HL-60 (cell line): ENCODE measurements at regions not wholly inside any gene's neighbourhood (a gene's known extent, or its start where the extent isn't known, plus 50 kb on each side); places are given as distances from the start of the nearest gene placed in this dataset.

Source experiments
- DNase-seq, 2 experiments: peaks; one replicate each; pipeline ENCODE4 v3.0.0-alpha.2; 2010 to 2020; ENCODE audit warnings: low read depth in 1 of 2, low spot score in 1 of 2
- H3K27ac ChIP-seq: fragments of 250-450 bp; sonication (Bioruptor Pico); replicated peaks from 2 replicates; pipeline ENCODE4 v1.5.1; 2020; ENCODE audit warnings: mild to moderate bottlenecking, moderate library complexity
- H3K27me3 ChIP-seq: fragments of 250-450 bp; sonication (Bioruptor Pico); 2 replicates; pipeline ENCODE4 v1.5.1; 2021; ENCODE audit warnings: mild to moderate bottlenecking, moderate library complexity; ENCODE audit not compliant: insufficient read depth, poor library complexity, severe bottlenecking
- H3K4me3 ChIP-seq: replicated peaks from 2 replicates; pipeline ENCODE4 v1.5.1; 2011; ENCODE audit warnings: mild to moderate bottlenecking, control low read depth, low read length; ENCODE audit not compliant: insufficient read depth
- GABPA ChIP-seq: IDR thresholded peaks from 2 replicates; pipeline ENCODE4 v1.6.1; 2012; ENCODE audit warnings: low read depth
- POLR2AphosphoS5 ChIP-seq: IDR thresholded peaks from 2 replicates; pipeline ENCODE4 v1.6.1; 2012; ENCODE audit warnings: low read depth
- SPI1 ChIP-seq: IDR thresholded peaks from 2 replicates; pipeline ENCODE4 v1.6.1; 2012; ENCODE audit warnings: low read depth, mild to moderate bottlenecking, borderline replicate concordance
- TF ChIP-seq, protein P1 (sequence below): IDR thresholded peaks from 2 replicates; pipeline ENCODE4 v1.6.1; 2012; ENCODE audit warnings: low read depth; ENCODE audit not compliant: insufficient replicate concordance
- TF ChIP-seq, protein P2 (sequence below): IDR thresholded peaks from one replicate; pipeline ENCODE4 v1.5.1; 2011; ENCODE audit warnings: low read length, control low read depth, inconsistent platforms; ENCODE audit not compliant: insufficient read depth

- no peak for DNase-seq
- Histone ChIP-seq H3K27ac (no peak overlapping the region), H3K4me3 (no peak overlapping the region), H3K27me3 (no peaks in the 10 kb centered on the region)
- TF ChIP-seq, protein P1, sequence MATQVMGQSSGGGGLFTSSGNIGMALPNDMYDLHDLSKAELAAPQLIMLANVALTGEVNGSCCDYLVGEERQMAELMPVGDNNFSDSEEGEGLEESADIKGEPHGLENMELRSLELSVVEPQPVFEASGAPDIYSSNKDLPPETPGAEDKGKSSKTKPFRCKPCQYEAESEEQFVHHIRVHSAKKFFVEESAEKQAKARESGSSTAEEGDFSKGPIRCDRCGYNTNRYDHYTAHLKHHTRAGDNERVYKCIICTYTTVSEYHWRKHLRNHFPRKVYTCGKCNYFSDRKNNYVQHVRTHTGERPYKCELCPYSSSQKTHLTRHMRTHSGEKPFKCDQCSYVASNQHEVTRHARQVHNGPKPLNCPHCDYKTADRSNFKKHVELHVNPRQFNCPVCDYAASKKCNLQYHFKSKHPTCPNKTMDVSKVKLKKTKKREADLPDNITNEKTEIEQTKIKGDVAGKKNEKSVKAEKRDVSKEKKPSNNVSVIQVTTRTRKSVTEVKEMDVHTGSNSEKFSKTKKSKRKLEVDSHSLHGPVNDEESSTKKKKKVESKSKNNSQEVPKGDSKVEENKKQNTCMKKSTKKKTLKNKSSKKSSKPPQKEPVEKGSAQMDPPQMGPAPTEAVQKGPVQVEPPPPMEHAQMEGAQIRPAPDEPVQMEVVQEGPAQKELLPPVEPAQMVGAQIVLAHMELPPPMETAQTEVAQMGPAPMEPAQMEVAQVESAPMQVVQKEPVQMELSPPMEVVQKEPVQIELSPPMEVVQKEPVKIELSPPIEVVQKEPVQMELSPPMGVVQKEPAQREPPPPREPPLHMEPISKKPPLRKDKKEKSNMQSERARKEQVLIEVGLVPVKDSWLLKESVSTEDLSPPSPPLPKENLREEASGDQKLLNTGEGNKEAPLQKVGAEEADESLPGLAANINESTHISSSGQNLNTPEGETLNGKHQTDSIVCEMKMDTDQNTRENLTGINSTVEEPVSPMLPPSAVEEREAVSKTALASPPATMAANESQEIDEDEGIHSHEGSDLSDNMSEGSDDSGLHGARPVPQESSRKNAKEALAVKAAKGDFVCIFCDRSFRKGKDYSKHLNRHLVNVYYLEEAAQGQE, result no peak
- TF ChIP-seq, protein P2, sequence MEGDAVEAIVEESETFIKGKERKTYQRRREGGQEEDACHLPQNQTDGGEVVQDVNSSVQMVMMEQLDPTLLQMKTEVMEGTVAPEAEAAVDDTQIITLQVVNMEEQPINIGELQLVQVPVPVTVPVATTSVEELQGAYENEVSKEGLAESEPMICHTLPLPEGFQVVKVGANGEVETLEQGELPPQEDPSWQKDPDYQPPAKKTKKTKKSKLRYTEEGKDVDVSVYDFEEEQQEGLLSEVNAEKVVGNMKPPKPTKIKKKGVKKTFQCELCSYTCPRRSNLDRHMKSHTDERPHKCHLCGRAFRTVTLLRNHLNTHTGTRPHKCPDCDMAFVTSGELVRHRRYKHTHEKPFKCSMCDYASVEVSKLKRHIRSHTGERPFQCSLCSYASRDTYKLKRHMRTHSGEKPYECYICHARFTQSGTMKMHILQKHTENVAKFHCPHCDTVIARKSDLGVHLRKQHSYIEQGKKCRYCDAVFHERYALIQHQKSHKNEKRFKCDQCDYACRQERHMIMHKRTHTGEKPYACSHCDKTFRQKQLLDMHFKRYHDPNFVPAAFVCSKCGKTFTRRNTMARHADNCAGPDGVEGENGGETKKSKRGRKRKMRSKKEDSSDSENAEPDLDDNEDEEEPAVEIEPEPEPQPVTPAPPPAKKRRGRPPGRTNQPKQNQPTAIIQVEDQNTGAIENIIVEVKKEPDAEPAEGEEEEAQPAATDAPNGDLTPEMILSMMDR, result no peak
- TF ChIP-seq POLR2AphosphoS5, result no peak
- TF ChIP-seq GABPA, result no peak
- TF ChIP-seq SPI1, result no peak
Measured at GRCh38 chr4:148653681-148654080, 211.5 kb upstream of the NR3C2 start.

- DNase-seq, result no peak
- no peak overlapping the region for H3K27ac ChIP-seq
- TF ChIP-seq, protein P2, result no peak
- TF ChIP-seq GABPA (no peak), POLR2AphosphoS5 (no peak), SPI1 (no peak)
- TF ChIP-seq, protein P1, result no peak
- H3K27me3 ChIP-seq, result no peaks in the 10 kb centered on the region
- no peak overlapping the region for H3K4me3 ChIP-seq
Measured at GRCh38 chr4:148651991-148652390, 209.8 kb upstream of the NR3C2 start.

DNA sequence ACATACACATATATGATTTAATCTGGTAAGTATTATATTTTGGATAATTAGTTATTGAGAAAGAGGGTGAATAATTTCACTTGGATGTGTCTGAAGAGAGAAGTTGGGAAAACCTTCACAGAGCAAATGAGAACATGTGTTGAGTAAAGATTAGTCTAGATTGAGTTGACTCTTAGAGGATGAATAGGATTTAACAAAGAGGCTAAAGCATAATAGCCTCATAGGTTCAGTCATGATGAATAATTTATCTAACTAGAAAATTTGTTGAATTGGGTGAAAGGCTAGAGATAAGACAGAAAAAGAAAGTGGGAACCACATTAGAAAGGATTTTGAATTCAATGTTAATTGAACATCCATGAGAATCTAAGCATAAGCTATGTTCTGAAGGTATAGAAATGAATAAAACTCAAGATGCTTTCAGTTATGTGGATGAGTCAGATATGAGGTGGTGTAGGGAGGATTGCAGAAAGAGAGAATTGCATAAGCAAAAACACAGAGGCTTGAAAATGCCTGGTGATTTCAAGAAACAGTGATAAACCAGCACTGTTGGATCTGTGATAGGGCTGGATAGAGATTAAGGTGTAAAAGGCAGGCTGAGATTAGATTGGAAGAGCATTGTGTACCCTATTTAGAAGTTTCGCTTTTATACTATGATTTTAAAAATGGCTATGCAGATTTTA lies 207.6 kb upstream of the NR3C2 start:
- Histone ChIP-seq H3K4me3 (no peak overlapping the region), H3K27ac (no peak overlapping the region), H3K27me3 (no peaks in the 10 kb centered on the region)
- TF ChIP-seq, protein P2, result no peak
- no peak for TF ChIP-seq POLR2AphosphoS5
- TF ChIP-seq, protein P1, result no peak
- TF ChIP-seq SPI1, result no peak
- TF ChIP-seq GABPA, result no peak
- no peak for DNase-seq
